Erythroblast (primary cell): ENCODE measurements at regions not wholly inside any gene's neighbourhood (a gene's known extent, or its start where the extent isn't known, plus 50 kb on each side); places are given as distances from the start of the nearest gene placed in this dataset.

Experiments used
- GATA1 ChIP-seq: IDR thresholded peaks from 2 replicates; pipeline ENCODE4 v1.6.1; 2011; ENCODE audit warnings: low read depth, mild to moderate bottlenecking, control low read depth, low read length, moderate library complexity
- POLR2A ChIP-seq: IDR thresholded peaks from 2 replicates; pipeline ENCODE4 v1.6.1; 2011; ENCODE audit warnings: mild to moderate bottlenecking, low read length

DNA sequence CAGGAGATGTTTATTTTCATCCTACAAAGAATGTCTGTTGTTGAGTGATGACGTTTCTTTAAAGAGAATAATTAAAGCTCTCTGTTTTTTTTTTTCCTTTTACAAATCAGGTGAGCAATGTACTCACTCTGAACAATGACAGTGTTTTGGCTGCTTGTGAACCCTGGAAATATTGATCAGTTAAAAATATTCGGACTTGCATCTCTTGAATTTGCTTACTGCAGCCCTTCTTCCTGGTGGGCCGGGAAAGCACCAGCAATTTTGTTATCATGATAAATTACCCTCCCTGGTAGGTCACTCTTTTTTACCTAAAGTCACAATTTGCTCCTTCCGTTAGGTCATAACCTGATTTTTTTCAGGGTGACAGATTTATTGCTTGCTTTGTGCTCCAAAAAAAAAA is 72.3 kb upstream of the NR5A2 start:
- TF ChIP-seq POLR2A (no peak), GATA1 (no peak)
